ENCODE measurements at regions not wholly inside any gene's neighbourhood (a gene's known extent, or its start where the extent isn't known, plus 50 kb on each side); places are given as distances from the start of the nearest gene placed in this dataset.

- H3K27me3 ChIP-seq (ENCODE audit: insufficient read depth, low read length), result no peaks in the 10 kb centered on the region
- H3K27ac ChIP-seq (ENCODE audit: low read depth, low read length), result no peak overlapping the region
- no peaks in the 10 kb centered on the region for H3K4me1 ChIP-seq (ENCODE audit: insufficient read depth, low read length)
- H3K4me3 ChIP-seq (ENCODE audit: low read length), result no peak overlapping the region
- WGBS, result 88% methylated on average over 4 of the region's 4 CpGs
- no peak overlapping the region for H3K9ac ChIP-seq (ENCODE audit: low read depth, low read length)
- H3K9me3 ChIP-seq (ENCODE audit: insufficient read depth, low read depth, low read length), result no peaks in the 10 kb centered on the region
- no peaks in the 10 kb centered on the region for H3K36me3 ChIP-seq (ENCODE audit: insufficient read depth, low read length)
Measured at GRCh38 chr17:69637446-69638156, 223.1 kb downstream of the MAP2K6 start.

- no peaks in the 10 kb centered on the region for H3K36me3 ChIP-seq (ENCODE audit: insufficient read depth, low read length)
- H3K9me3 ChIP-seq (ENCODE audit: insufficient read depth, low read depth, low read length), result no peaks in the 10 kb centered on the region
- H3K4me1 ChIP-seq (ENCODE audit: insufficient read depth, low read length), result no peaks in the 10 kb centered on the region
- WGBS, result 89% methylated on average over 1 of the region's 1 CpG
- H3K4me3 ChIP-seq (ENCODE audit: low read length), result no peak overlapping the region
- no peak overlapping the region for H3K9ac ChIP-seq (ENCODE audit: low read depth, low read length)
- no peak overlapping the region for H3K27ac ChIP-seq (ENCODE audit: low read depth, low read length)
- no peaks in the 10 kb centered on the region for H3K27me3 ChIP-seq (ENCODE audit: insufficient read depth, low read length)
Measured at GRCh38 chr17:69639096-69639495, 224.6 kb downstream of the MAP2K6 start.

DNA sequence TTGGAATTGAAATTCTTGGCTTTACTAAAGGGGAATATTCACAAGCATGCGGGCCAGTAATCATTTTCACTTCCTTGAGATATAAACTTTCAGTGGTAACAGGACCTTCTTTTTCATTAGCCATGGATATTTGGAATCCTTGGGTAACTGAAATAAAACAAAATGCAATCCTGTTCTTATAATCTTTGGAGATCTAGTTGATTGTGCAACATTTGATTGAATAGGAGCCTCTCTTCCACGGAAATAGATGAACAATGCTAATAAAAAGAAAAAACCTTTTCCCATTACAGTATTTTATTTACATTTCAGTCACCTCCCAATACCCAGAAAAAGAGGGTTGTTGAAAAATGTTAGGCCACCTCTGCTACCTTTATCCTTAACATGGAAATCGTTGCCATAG is 225.6 kb downstream of the MAP2K6 start:
- 100% methylated on average over 2 of the region's 3 CpGs for WGBS
- no peaks in the 10 kb centered on the region for H3K9me3 ChIP-seq (ENCODE audit: insufficient read depth, low read depth, low read length)
- H3K27ac ChIP-seq (ENCODE audit: low read depth, low read length), result no peak overlapping the region
- no peaks in the 10 kb centered on the region for H3K4me1 ChIP-seq (ENCODE audit: insufficient read depth, low read length)
- H3K27me3 ChIP-seq (ENCODE audit: insufficient read depth, low read length), result no peaks in the 10 kb centered on the region
- H3K36me3 ChIP-seq (ENCODE audit: insufficient read depth, low read length), result no peaks in the 10 kb centered on the region
- H3K4me3 ChIP-seq (ENCODE audit: low read length), result no peak overlapping the region
- H3K9ac ChIP-seq (ENCODE audit: low read depth, low read length), result no peak overlapping the region

DNA sequence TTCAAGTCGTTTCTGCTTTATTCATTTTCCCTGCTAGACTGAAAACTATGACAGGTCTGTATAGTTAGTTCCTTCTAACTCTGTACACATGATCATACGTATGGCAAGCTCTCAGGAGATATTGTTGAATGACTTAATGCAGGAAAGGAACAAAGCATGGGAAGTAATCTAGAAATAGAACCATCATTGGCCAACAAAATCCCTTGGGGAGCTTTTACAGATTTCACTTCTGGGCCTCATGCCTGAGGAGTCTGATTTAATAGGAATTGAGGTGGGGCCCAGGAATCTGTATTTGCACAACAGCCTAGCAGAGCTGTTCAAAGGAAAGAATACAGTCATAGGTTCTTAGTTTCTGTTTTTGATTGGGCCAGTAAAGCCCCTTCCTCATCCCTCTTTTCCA is 229.2 kb downstream of the MAP2K6 start:
- Histone ChIP-seq H3K27me3 (ENCODE audit: insufficient read depth, low read length) (no peaks in the 10 kb centered on the region), H3K36me3 (ENCODE audit: insufficient read depth, low read length) (no peaks in the 10 kb centered on the region)
- WGBS, result 97% methylated on average over 2 of the region's 2 CpGs

GRCh38 chr17:69646729-69647128 is 232.2 kb downstream of the MAP2K6 start:
- H3K36me3 ChIP-seq (ENCODE audit: insufficient read depth, low read length), result no peaks in the 10 kb centered on the region
- 90% methylated on average over 3 of the region's 3 CpGs for WGBS

More for the DNA sequence above, 229.2 kb downstream of the MAP2K6 start:
- H3K4me1 ChIP-seq (ENCODE audit: insufficient read depth, low read length), result no peaks in the 10 kb centered on the region
- H3K9ac ChIP-seq (ENCODE audit: low read depth, low read length), result no peak overlapping the region
- H3K4me3 ChIP-seq (ENCODE audit: low read length), result no peak overlapping the region
- H3K9me3 ChIP-seq (ENCODE audit: insufficient read depth, low read depth, low read length), result no peaks in the 10 kb centered on the region
- no peak overlapping the region for H3K27ac ChIP-seq (ENCODE audit: low read depth, low read length)

GRCh38 chr17:69650881-69651280 is 236.4 kb downstream of the MAP2K6 start:
- Histone ChIP-seq H3K27me3 (ENCODE audit: insufficient read depth, low read length) (no peaks in the 10 kb centered on the region), H3K36me3 (ENCODE audit: insufficient read depth, low read length) (no peaks in the 10 kb centered on the region), H3K9me3 (ENCODE audit: insufficient read depth, low read depth, low read length) (0 out of 2 replicates have a peak, but pooled peaks cover 4% of the 10 kb centered on the region), H3K27ac (ENCODE audit: low read depth, low read length) (no peak overlapping the region), H3K4me1 (ENCODE audit: insufficient read depth, low read length) (no peaks in the 10 kb centered on the region), H3K9ac (ENCODE audit: low read depth, low read length) (no peak overlapping the region), H3K4me3 (ENCODE audit: low read length) (no peak overlapping the region)
- WGBS, result 96% methylated on average over 5 of the region's 5 CpGs

More at GRCh38 chr17:69646729-69647128, 232.2 kb downstream of the MAP2K6 start:
- Histone ChIP-seq H3K4me3 (ENCODE audit: low read length) (no peak overlapping the region), H3K27ac (ENCODE audit: low read depth, low read length) (no peak overlapping the region), H3K9ac (ENCODE audit: low read depth, low read length) (no peak overlapping the region), H3K27me3 (ENCODE audit: insufficient read depth, low read length) (no peaks in the 10 kb centered on the region), H3K4me1 (ENCODE audit: insufficient read depth, low read length) (no peaks in the 10 kb centered on the region), H3K9me3 (ENCODE audit: insufficient read depth, low read depth, low read length) (no peaks in the 10 kb centered on the region)

DNA sequence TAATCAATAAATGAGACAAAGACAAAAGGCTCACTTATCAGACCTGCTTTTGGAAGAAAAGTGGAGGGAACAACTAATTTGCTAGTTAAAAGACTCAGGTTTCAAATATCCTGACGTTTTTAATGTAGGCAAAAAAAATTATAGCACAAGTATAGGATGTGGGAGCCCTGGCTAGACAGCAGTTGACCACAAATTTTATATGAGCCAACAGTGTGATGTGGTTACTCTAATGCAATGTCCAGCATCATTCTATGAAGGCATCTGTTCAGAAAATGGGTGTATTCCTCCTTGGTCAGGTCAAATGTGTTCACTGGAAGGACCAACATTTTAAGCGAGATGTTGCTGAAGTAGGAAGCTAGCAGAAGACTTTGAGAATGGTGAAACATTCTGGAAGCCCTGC is 237.4 kb downstream of the MAP2K6 start:
- 0 out of 2 replicates have a peak, but pooled peaks cover 4% of the 10 kb centered on the region for H3K9me3 ChIP-seq (ENCODE audit: insufficient read depth, low read depth, low read length)
- no peak overlapping the region for H3K4me3 ChIP-seq (ENCODE audit: low read length)
- no peaks in the 10 kb centered on the region for H3K4me1 ChIP-seq (ENCODE audit: insufficient read depth, low read length)
- H3K36me3 ChIP-seq (ENCODE audit: insufficient read depth, low read length), result no peaks in the 10 kb centered on the region
- 91% methylated on average over 2 of the region's 2 CpGs for WGBS
- H3K27ac ChIP-seq (ENCODE audit: low read depth, low read length), result no peak overlapping the region
- H3K27me3 ChIP-seq (ENCODE audit: insufficient read depth, low read length), result no peaks in the 10 kb centered on the region
- no peak overlapping the region for H3K9ac ChIP-seq (ENCODE audit: low read depth, low read length)

GRCh38 chr17:69654981-69655855 is 240.7 kb downstream of the MAP2K6 start:
- H3K4me3 ChIP-seq (ENCODE audit: low read length), result no peak overlapping the region
- no peak overlapping the region for H3K27ac ChIP-seq (ENCODE audit: low read depth, low read length)
- 0 out of 2 replicates have a peak, but pooled peaks cover 4% of the 10 kb centered on the region for H3K9me3 ChIP-seq (ENCODE audit: insufficient read depth, low read depth, low read length)
- 88% methylated on average over 8 of the region's 8 CpGs for WGBS
- H3K27me3 ChIP-seq (ENCODE audit: insufficient read depth, low read length), result no peaks in the 10 kb centered on the region
- H3K9ac ChIP-seq (ENCODE audit: low read depth, low read length), result no peak overlapping the region
- H3K36me3 ChIP-seq (ENCODE audit: insufficient read depth, low read length), result no peaks in the 10 kb centered on the region
- no peaks in the 10 kb centered on the region for H3K4me1 ChIP-seq (ENCODE audit: insufficient read depth, low read length)

- Histone ChIP-seq H3K9me3 (ENCODE audit: insufficient read depth, low read depth, low read length) (0 out of 2 replicates have a peak, but pooled peaks cover 4% of the 10 kb centered on the region), H3K9ac (ENCODE audit: low read depth, low read length) (no peak overlapping the region), H3K4me3 (ENCODE audit: low read length) (no peak overlapping the region), H3K36me3 (ENCODE audit: insufficient read depth, low read length) (no peaks in the 10 kb centered on the region), H3K27ac (ENCODE audit: low read depth, low read length) (no peak overlapping the region), H3K27me3 (ENCODE audit: insufficient read depth, low read length) (no peaks in the 10 kb centered on the region), H3K4me1 (ENCODE audit: insufficient read depth, low read length) (no peaks in the 10 kb centered on the region)
- 83% methylated on average over 5 of the region's 5 CpGs for WGBS
Measured at GRCh38 chr17:69655902-69656301, 241.4 kb downstream of the MAP2K6 start.

DNA sequence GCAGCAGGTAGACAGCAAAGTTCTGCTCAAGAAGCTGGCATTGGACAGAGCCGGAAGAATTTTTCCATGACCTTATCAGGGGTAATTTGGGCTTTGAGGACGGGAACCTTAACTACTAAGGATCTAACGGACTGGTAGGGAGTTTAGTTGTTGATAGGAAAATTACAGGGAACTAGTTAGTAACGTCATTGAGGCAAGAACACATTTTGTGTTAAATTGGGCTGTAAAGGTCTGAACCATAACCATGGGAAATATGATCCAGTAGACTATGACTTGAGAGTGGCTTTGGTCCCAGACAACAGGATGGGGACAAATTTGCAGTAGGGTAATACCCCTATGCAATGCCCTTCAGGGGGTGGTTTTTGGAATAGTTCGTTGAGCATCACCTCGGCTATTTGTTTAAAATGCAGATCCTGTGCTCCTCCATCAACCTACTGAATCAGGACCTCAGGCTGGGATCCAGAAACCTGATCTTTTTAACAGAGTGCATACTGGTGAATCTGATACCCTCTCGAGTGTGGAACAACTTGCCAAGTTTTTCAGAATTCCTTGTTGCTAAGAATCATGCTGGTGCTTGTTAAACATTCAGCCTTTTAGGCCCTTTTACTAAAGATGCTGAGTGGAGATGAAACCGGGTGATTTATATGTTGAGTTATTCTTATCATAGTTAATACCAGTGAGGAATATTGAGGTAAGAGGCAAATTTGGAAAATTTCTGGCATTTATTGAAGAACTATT is 255.1 kb downstream of the MAP2K6 start:
- no peak overlapping the region for H3K9ac ChIP-seq (ENCODE audit: low read depth, low read length)
- no peaks in the 10 kb centered on the region for H3K36me3 ChIP-seq (ENCODE audit: insufficient read depth, low read length)
- 91% methylated on average over 8 of the region's 8 CpGs for WGBS
- no peak overlapping the region for H3K4me3 ChIP-seq (ENCODE audit: low read length)
- no peaks in the 10 kb centered on the region for H3K27me3 ChIP-seq (ENCODE audit: insufficient read depth, low read length)
- H3K27ac ChIP-seq (ENCODE audit: low read depth, low read length), result no peak overlapping the region
- no peaks in the 10 kb centered on the region for H3K4me1 ChIP-seq (ENCODE audit: insufficient read depth, low read length)
- no peaks in the 10 kb centered on the region for H3K9me3 ChIP-seq (ENCODE audit: insufficient read depth, low read depth, low read length)

- Histone ChIP-seq H3K36me3 (ENCODE audit: insufficient read depth, low read length) (no peaks in the 10 kb centered on the region), H3K9me3 (ENCODE audit: insufficient read depth, low read depth, low read length) (no peaks in the 10 kb centered on the region), H3K27me3 (ENCODE audit: insufficient read depth, low read length) (no peaks in the 10 kb centered on the region), H3K27ac (ENCODE audit: low read depth, low read length) (no peak overlapping the region), H3K9ac (ENCODE audit: low read depth, low read length) (no peak overlapping the region), H3K4me1 (ENCODE audit: insufficient read depth, low read length) (no peaks in the 10 kb centered on the region), H3K4me3 (ENCODE audit: low read length) (no peak overlapping the region)
- WGBS, result 89% methylated on average over 1 of the region's 1 CpG
Measured at GRCh38 chr17:69672924-69673323, 258.4 kb downstream of the MAP2K6 start.

Data from HUES64 (cell line).